ENCODE measurements at regions not wholly inside any gene's neighbourhood (a gene's known extent, or its start where the extent isn't known, plus 50 kb on each side); places are given as distances from the start of the nearest gene placed in this dataset.

DNA sequence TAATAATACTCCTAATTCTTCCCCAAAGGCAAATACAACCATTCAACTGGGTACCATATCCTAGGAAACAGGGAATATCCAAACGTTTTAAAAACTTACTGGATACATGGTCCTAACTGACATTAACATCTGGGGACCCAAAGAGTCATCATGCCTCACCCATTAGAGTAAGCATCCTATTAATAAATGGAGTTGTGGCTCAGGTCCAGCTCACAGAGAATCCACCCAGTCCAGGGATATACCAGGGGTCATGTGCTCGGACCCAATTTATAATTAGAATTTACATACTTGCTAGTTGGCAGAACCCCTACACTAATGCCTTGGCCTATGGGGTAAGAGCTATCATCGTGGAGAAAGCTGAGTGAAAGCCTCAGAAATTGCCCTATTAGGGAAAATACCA lies 670.0 kb downstream of the XPNPEP1 start:
- DNase-seq (ENCODE audit: low read depth in 1 of 2, low spot score in 2 of 2) (no peak), FAIRE-seq (no peak)
- Histone ChIP-seq H3K4me2 (ENCODE audit: insufficient read depth in 1 of 2, low read depth in 2 of 2, low read length in 2 of 2) (no peak overlapping the region), H4K8ac (ENCODE audit: extremely low read depth, insufficient read depth, low read length) (no peak overlapping the region), H2BK12ac (ENCODE audit: low read depth, low read length) (no peak overlapping the region), H4K20me1 (replicated peaks in 1 of 2; ENCODE audit: control insufficient read depth in 1 of 2, insufficient read depth in 2 of 2, low read length in 2 of 2) (no peaks in the 10 kb centered on the region), H2AFZ (ENCODE audit: low read length) (no peak overlapping the region), H3K23me2 (ENCODE audit: low read depth, low read length) (no peaks in the 10 kb centered on the region), H3K27ac (ENCODE audit: low read depth, low read length) (no peak overlapping the region), H3K27me3 (replicated peaks in 1 of 4; ENCODE audit: control insufficient read depth in 3 of 4, extremely low read depth in 1 of 4, insufficient read depth in 3 of 4, low read length in 3 of 4) (no peaks in the 10 kb centered on the region), H2BK15ac (ENCODE audit: low read length) (no peak overlapping the region), H3K18ac (ENCODE audit: extremely low read depth, low read length) (no peak overlapping the region), H3K36me3 (ENCODE audit: control insufficient read depth in 2 of 4, insufficient read depth in 4 of 4, low read length in 3 of 4) (no peaks in the 10 kb centered on the region), H3K79me2 (ENCODE audit: control insufficient read depth in 1 of 2, insufficient read depth in 2 of 2, low read length in 2 of 2) (no peaks in the 10 kb centered on the region), H2BK120ac (replicated peaks; ENCODE audit: low read depth, low read length) (no peak overlapping the region), H3K9me3 (ENCODE audit: insufficient read depth in 2 of 2, low read depth in 1 of 2, low read length in 1 of 2) (no peaks in the 10 kb centered on the region), H3K14ac (ENCODE audit: insufficient read length) (no peak overlapping the region), H2BK20ac (ENCODE audit: low read length) (no peak overlapping the region), H4K5ac (ENCODE audit: insufficient read length, low read depth, low read length) (no peak overlapping the region), H3K9ac (replicated peaks in 1 of 4; ENCODE audit: extremely low read depth in 1 of 4, low read depth in 3 of 4, low read length in 3 of 4) (no peak overlapping the region), H3K79me1 (ENCODE audit: low read depth, low read length) (no peaks in the 10 kb centered on the region), H4K91ac (replicated peaks; ENCODE audit: insufficient read length, low read length) (no peak overlapping the region), H3K4me1 (replicated peaks in 1 of 4; ENCODE audit: control insufficient read depth in 3 of 4, insufficient read depth in 4 of 4, low read length in 3 of 4) (no peaks in the 10 kb centered on the region), H3K56ac (replicated peaks; ENCODE audit: insufficient read length, low read depth, low read length) (no peak overlapping the region), H3K4me3 (ENCODE audit: extremely low read depth in 1 of 4, insufficient read depth in 2 of 4, low read depth in 3 of 4, low read length in 4 of 4) (no peak overlapping the region), H2BK5ac (ENCODE audit: low read depth, low read length) (no peak overlapping the region), H2AK5ac (ENCODE audit: low read depth, low read length) (no peak overlapping the region), H3K4ac (replicated peaks; ENCODE audit: insufficient read length, low read depth, low read length) (no peak overlapping the region), H3K23ac (ENCODE audit: insufficient read length) (no peak overlapping the region)
- ChIA-PET CTCF (ENCODE audit: partially characterized antibody) (interaction anchor here (1.4 kb wide), 1 partner anchor 519 kb away, joined by 3 read pairs; no protein-coding TSS in a partner anchor), POLR2A (ENCODE audit: partially characterized antibody) (no interaction called here)
- WGBS, 2 experiments (ENCODE audit: extremely low coverage in 1 of 2, insufficient coverage in 1 of 2, insufficient read length in 1 of 2, insufficient replicate concordance in 2 of 2, low coverage in 1 of 2, low lambda C conversion rate in 2 of 2, missing lambda C conversion rate in 1 of 2), result 90% methylated on average over 3 of the region's 3 CpGs; no CpG with 5 or more reads in 1 of the 2 experiments
- TF ChIP-seq POLR2AphosphoS5 (IDR thresholded peaks at IDR 0.05; ENCODE audit: low read depth, low read length) (no peak), KDM4A (IDR thresholded peaks at IDR 0.05; ENCODE audit: low read depth, low read length, severe bottlenecking) (no peak), SIX5 (IDR thresholded peaks at IDR 0.05; ENCODE audit: low read depth, low read length) (no peak)
- TF ChIP-seq, protein P1, sequence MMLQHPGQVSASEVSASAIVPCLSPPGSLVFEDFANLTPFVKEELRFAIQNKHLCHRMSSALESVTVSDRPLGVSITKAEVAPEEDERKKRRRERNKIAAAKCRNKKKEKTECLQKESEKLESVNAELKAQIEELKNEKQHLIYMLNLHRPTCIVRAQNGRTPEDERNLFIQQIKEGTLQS (IDR thresholded peaks at IDR 0.05; ENCODE audit: insufficient read depth, low read depth, low read length), result no peak
